A673 (cell line): ENCODE measurements at regions not wholly inside any gene's neighbourhood (a gene's known extent, or its start where the extent isn't known, plus 50 kb on each side); places are given as distances from the start of the nearest gene placed in this dataset.
"Not testable (repeated sequence)": the region's sequence is repeated elsewhere in the genome, so short reads cannot be mapped to it uniquely, and the experiment has no call there.

ENCODE experiments used
- BruUV-seq: library from RNA; stranded (reverse); fragments of 400-500 nt; replicated peaks from 2 replicates; lab custom pipeline; 2021; lab: Mats Ljungman, UMichigan
- CTCF ChIA-PET: fragments of 300-600 bp; sonication (Branson Sonifier 250); formaldehyde crosslinking; loops from one replicate; lab custom pipeline; 2022; ENCODE audit warnings: antibody characterized with exemption; lab: Charles Lee
- POLR2A ChIA-PET: fragments of 300-600 bp; sonication (Branson Sonifier 250); formaldehyde crosslinking; loops from one replicate; lab custom pipeline; 2022; ENCODE audit warnings: antibody characterized with exemption; ENCODE audit not compliant: low non-redundant PET; lab: Charles Lee
- DNase-seq: peaks from one replicate; pipeline ENCODE4 v3.0.0-alpha.2; 2015; ENCODE audit warnings: low spot score
- H3K27ac ChIP-seq: fragments of 200-600 bp; sonication (generic); 2 replicates; pipeline ENCODE4 v1.5.1; 2016; ENCODE audit warnings: mixed run types, low read depth, mild to moderate bottlenecking, mixed read lengths, antibody characterized with exemption, low read length; ENCODE audit not compliant: poor library complexity, severe bottlenecking
- H3K27me3 ChIP-seq: fragments of 200-600 bp; sonication (generic); replicated peaks from 2 replicates; pipeline ENCODE4 v1.6.1; 2017; ENCODE audit warnings: mixed run types, low read depth, mild to moderate bottlenecking, mixed read lengths, antibody characterized with exemption, low read length; ENCODE audit not compliant: insufficient read depth, poor library complexity
- H3K36me3 ChIP-seq: fragments of 200-600 bp; sonication (generic); 2 replicates; pipeline ENCODE4 v1.6.1; 2016; ENCODE audit warnings: mixed run types, mild to moderate bottlenecking, mixed read lengths, antibody characterized with exemption, low read length; ENCODE audit not compliant: insufficient read depth, poor library complexity, severe bottlenecking
- H3K4me1 ChIP-seq: fragments of 200-600 bp; sonication (generic); 2 replicates; pipeline ENCODE4 v1.6.1; 2017; ENCODE audit warnings: mixed run types, mild to moderate bottlenecking, mixed read lengths, antibody characterized with exemption, low read length; ENCODE audit not compliant: insufficient read depth, poor library complexity, severe bottlenecking
- H3K4me3 ChIP-seq: fragments of 200-600 bp; sonication (generic); 2 replicates; pipeline ENCODE4 v1.5.1; 2016; ENCODE audit warnings: low read depth, mixed run types, mild to moderate bottlenecking, mixed read lengths, low read length; ENCODE audit not compliant: poor library complexity, severe bottlenecking
- H3K9me3 ChIP-seq: fragments of 200-600 bp; sonication (generic); 2 replicates; pipeline ENCODE4 v1.6.1; 2016; ENCODE audit warnings: mixed run types, low read depth, mild to moderate bottlenecking, mixed read lengths, antibody characterized with exemption, low read length; ENCODE audit not compliant: poor library complexity, severe bottlenecking
- intact Hi-C: fragments of 100-400 bp; cut with micrococcal nuclease; formaldehyde crosslinking; loops from one replicate; pipeline ENCODE4 v1.10.0; 2022; ENCODE audit not compliant: unreplicated experiment

DNA sequence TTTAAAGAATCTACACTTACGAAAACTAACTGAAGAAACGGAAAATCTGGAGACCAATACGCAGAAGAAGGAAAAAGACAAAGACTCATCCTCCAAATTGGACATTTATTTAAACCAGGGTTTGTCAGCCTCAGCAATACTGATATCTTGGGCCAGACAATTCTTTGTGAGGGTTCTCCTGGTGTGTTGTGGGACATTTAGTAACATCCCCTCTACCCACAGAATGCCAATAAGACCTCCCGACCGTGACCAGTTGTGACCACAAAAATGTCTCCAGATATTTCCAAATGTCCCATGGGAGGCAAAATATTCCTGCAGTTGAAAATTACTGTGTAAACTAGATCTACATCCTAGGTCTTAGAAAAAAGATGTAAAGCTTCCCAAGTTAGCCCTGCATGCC lies 50.3 kb upstream of the ZSCAN2 start:
- BruUV-seq, POLR2A ChIA-PET, H3K36me3 ChIP-seq: not testable (repeated sequence)

More for the DNA sequence above, 50.3 kb upstream of the ZSCAN2 start:
- H3K4me3 ChIP-seq, H3K27me3 ChIP-seq, intact Hi-C loops, DNase-seq, CTCF ChIA-PET, H3K9me3 ChIP-seq, H3K27ac ChIP-seq, H3K4me1 ChIP-seq: not testable (repeated sequence)
